ENCODE measurements at regions not wholly inside any gene's neighbourhood (a gene's known extent, or its start where the extent isn't known, plus 50 kb on each side); places are given as distances from the start of the nearest gene placed in this dataset.
"Not testable (repeated sequence)": the region's sequence is repeated elsewhere in the genome, so short reads cannot be mapped to it uniquely, and the experiment has no call there.

DNA sequence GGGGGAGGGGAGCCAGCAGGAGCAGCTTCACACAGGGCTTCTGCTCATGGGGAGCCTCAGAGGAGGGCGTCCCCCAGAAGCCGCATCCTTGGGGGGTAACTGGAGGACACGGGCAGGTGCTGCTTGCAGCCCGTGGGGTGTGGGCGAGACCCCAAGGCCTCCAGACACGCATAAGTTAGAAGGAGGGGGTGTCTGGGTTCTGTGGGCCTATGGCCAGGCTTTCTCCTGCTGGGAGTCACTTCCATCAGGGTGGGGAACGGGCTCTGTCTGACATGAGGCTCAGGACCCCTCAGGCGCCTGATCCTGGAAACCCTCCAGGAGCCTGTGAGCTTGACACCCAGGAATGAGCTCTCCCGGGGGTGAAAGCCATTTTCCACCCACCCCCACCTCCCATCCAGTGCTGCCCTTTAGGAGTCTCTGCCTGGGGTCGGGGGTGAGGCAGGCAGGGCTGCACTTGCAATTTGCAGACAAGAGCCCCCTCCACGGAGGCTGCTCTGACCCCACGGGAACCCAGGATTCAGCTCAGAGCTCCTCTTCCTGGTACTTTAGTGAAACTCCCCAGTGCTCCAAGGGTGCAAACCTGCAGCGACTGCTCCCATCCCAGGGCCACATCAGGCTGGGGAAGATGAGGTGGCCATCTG is 325.7 kb downstream of the ADGRD1 start:
- TF ChIP-seq, protein P1, sequence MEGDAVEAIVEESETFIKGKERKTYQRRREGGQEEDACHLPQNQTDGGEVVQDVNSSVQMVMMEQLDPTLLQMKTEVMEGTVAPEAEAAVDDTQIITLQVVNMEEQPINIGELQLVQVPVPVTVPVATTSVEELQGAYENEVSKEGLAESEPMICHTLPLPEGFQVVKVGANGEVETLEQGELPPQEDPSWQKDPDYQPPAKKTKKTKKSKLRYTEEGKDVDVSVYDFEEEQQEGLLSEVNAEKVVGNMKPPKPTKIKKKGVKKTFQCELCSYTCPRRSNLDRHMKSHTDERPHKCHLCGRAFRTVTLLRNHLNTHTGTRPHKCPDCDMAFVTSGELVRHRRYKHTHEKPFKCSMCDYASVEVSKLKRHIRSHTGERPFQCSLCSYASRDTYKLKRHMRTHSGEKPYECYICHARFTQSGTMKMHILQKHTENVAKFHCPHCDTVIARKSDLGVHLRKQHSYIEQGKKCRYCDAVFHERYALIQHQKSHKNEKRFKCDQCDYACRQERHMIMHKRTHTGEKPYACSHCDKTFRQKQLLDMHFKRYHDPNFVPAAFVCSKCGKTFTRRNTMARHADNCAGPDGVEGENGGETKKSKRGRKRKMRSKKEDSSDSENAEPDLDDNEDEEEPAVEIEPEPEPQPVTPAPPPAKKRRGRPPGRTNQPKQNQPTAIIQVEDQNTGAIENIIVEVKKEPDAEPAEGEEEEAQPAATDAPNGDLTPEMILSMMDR (IDR thresholded peaks at IDR 0.05; ENCODE audit: low read depth, low read length), result no peak
- TF ChIP-seq, protein P2, sequence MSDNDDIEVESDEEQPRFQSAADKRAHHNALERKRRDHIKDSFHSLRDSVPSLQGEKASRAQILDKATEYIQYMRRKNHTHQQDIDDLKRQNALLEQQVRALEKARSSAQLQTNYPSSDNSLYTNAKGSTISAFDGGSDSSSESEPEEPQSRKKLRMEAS (IDR thresholded peaks at IDR 0.05; ENCODE audit: low read depth, low read length), result no peak
- TF ChIP-seq POLR2A (IDR thresholded peaks at IDR 0.05; ENCODE audit: extremely low read depth, insufficient read length) (no peak), MYC (IDR thresholded peaks at IDR 0.05; ENCODE audit: low read depth, low read length) (no peak)
- DNase-seq (ENCODE audit: low read depth), result no peak
- no peak overlapping the region for H3K4me3 ChIP-seq (ENCODE audit: low read depth, low read length)

DNA sequence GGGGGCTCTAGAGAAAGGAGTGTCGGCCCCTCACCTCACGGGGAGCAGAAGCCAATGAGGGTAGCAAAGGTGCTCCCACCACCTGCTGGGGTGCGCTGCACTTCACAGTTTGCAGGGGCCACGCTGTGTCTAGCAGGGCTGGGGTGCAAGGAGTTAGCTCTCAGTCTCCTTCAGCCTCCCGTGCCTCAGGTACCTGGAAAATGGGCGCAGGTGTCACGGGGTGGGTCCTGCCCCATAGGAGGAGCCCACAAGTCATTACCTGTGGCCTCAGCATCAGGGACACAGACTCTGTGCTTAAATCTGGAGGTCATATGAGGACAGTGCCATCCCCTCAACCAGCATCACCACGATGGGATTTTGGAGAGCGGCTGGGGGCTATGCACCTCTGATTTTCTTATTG is 326.7 kb downstream of the ADGRD1 start:
- H3K4me3 ChIP-seq (ENCODE audit: low read depth, low read length), result no peak overlapping the region
- TF ChIP-seq, protein P2 (IDR thresholded peaks at IDR 0.05; ENCODE audit: low read depth, low read length), result no peak
- TF ChIP-seq, protein P1 (IDR thresholded peaks at IDR 0.05; ENCODE audit: low read depth, low read length), result no peak
- no peak for TF ChIP-seq POLR2A (IDR thresholded peaks at IDR 0.05; ENCODE audit: extremely low read depth, insufficient read length)
- no peak for TF ChIP-seq MYC (IDR thresholded peaks at IDR 0.05; ENCODE audit: low read depth, low read length)
- DNase-seq (ENCODE audit: low read depth), result no peak

DNA sequence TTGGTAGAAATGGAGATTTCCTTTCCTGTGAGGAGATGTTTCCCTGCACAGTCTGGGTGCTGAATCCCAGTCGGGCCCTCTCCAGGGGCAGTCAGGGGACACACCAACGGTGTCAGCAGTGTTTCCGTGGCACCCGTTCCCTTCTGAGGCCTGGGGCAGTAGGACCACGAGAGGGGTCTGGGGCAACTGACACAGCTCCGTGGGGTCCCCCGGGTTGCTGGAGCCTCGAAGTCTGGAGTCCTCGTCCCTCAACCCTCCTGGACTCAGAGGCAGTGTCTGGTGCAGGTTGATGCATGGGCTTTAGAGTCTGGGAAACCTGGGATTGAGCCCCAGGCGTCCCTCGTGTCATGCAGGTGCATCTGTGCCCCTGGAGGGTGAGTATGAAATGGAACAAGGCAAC is 327.3 kb downstream of the ADGRD1 start:
- TF ChIP-seq MYC (IDR thresholded peaks at IDR 0.05; ENCODE audit: low read depth, low read length) (no peak), POLR2A (IDR thresholded peaks at IDR 0.05; ENCODE audit: extremely low read depth, insufficient read length) (no peak)
- TF ChIP-seq, protein P1 (IDR thresholded peaks at IDR 0.05; ENCODE audit: low read depth, low read length), result no peak
- TF ChIP-seq, protein P2 (IDR thresholded peaks at IDR 0.05; ENCODE audit: low read depth, low read length), result no peak
- H3K4me3 ChIP-seq (ENCODE audit: low read depth, low read length), result no peak overlapping the region
- DNase-seq (ENCODE audit: low read depth), result no peak

DNA sequence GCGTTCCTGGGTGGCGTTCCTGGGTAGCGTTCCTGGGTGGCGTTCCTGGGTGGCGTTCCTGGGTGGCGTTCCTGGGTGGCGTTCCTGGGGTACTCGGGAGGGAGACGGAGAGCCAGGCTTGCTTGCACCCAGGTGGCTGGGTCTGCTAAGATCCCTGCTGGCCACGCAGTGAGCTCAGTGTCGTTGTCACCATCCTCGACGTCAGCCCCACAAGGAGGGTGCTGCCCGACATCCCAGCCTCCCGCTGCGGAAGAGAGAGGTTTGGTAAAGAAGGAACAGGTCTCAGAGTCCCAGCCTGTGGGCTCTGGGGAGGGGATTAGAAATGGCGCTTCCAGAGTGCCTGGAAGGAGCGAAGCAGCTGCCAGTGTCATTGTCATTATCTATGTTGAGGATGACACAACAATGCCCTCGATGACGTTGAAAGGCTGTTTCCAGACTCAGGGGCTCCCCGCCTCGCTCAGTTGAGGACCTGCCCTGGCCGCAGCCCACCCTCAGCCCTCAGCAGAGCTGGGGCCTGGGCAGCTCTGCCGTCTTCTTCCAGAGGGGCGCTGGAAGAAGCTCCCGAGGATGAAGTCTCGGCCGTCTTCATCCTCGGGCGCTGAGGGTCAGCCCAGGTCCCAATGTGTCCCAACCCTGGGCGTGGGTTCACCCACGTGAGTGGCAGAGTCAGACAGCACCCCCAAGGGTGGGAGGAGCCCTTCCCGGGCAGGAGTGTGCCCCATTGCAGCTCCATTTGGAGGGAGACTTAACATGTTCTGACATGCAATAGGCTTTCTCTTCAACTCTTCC is 328.8 kb downstream of the ADGRD1 start:
- no peak for DNase-seq (ENCODE audit: low read depth)
- no peak overlapping the region for H3K4me3 ChIP-seq (ENCODE audit: low read depth, low read length)
- TF ChIP-seq, protein P2 (IDR thresholded peaks at IDR 0.05; ENCODE audit: low read depth, low read length), result no peak
- TF ChIP-seq POLR2A (IDR thresholded peaks at IDR 0.05; ENCODE audit: extremely low read depth, insufficient read length) (no peak), MYC (IDR thresholded peaks at IDR 0.05; ENCODE audit: low read depth, low read length) (no peak)
- TF ChIP-seq, protein P1 (IDR thresholded peaks at IDR 0.05; ENCODE audit: low read depth, low read length), result no peak

DNA sequence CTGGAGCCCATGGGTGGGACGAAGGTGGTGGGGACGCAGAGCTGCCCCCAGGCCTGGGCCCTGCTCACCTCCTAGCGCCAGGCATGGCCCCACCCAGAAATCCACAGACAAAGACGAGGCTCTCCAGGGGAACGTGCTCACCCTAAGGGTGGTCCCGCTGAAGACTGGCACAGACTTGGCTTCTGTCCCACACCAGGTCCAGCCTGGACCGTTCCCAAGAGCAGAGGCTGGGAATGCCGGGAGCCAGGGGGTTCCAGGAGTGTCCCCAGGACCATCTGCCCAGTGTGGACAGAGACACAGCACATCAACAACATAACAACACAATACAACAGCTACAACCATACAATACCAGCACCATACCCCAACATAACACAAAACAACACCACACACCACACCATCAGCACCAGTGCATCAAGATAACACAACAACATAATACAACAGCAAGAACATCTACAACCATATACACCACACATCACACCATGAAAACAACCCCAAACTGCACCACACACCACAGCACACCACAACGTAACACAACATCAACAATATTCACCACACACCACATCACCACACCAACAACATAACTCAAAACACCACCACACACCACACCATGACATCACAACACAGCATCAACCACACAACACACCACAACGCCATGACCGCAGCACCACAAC is 329.6 kb downstream of the ADGRD1 start:
- DNase-seq (ENCODE audit: low read depth), result no peak
- no peak overlapping the region for H3K4me3 ChIP-seq (ENCODE audit: low read depth, low read length)
- TF ChIP-seq, protein P2 (IDR thresholded peaks at IDR 0.05; ENCODE audit: low read depth, low read length), result no peak
- TF ChIP-seq, protein P1 (IDR thresholded peaks at IDR 0.05; ENCODE audit: low read depth, low read length), result no peak
- no peak for TF ChIP-seq MYC (IDR thresholded peaks at IDR 0.05; ENCODE audit: low read depth, low read length)

DNA sequence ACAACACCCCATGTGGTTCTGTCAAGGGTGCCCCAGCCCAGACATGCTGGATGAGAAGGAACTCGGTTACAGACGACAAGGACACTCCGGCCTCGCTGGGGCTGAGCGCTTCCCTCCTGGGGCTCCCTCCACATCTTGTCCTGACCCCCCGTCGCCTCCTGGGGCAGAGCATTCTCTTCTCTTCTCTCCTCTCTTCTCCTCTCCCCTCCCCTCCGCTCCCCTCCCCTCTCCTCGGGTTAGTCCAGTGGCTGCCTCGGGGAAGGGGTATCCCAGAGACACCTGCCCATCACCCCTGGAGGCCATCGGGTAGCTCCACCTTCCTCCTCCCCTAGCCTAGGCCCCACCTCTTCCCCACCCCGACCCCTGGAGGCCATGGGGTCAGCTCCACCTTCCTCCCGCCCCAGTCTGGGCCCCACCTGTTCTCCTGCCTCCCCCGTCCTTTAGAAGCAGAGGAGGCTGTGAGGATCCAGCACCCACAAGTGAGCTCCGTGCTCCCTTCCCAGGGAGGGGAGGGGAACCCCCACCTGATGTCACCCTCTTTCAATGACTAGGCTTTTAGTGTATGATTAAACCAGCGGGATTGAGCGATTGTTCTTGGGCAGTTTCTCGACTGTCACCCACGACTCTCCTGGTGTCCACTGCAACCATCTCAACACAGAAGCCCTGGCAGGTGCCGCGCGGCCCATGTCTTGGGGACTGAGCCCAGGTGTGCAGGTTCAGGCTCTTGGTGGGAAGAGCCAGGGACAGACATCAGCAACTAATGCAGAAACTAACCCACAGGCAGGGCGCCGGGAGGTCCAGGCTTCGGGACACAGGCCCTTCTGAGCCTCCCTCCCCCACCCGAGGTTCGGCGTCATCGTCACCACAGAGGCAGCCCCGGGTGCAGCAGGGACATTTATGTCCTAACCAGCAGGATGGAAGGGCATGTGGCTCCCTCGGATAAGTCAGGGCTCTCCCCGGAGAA is 330.4 kb downstream of the ADGRD1 start:
- DNase-seq (ENCODE audit: low read depth); H3K4me3 ChIP-seq (ENCODE audit: low read depth, low read length): not testable (repeated sequence)

DNA sequence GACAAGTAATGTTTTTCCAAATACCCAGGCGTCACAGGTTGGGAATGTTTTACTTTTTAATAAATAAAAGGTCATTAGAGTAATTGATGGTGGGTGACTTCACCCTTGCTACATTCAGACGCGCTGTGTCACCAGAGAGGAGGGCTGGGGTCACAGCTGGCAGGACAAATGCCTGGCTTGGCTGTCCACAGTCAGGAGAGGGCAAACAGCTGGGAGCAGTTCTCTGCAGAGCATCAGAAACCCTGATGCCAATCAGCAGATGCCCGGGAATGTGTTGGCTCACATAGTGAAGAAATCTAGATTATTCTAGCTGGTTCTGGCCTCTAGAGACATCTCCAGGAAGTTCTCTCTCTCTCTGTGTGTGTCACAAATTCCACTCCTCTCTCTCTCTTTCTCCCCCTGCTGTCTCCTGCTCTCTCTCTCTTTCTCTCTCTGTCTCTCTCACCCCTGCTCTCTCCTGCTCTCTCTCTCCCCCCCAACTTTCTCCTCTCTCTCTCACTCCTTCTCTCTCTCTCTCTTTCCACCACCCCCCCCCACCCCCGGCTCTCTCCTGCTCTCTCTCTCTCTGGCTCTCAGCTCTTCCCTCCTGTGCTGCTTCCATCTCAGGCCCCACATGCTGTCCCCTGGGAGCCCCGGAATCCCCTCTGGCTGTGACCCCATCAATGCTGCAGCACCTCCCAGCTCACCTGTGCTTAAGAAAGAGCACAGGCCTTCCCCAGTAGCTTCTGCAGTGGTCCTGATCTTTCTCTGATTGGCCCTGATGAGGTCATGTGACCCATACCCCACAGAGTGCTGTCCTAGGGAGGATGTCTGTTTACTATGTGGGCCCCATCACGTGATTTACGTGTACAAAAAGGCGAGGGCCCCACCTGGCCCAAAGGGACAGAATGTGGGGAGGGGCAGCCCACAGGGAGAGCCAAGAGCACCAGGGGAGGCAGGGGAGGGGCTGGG is 331.5 kb downstream of the ADGRD1 start:
- H3K4me3 ChIP-seq (ENCODE audit: low read depth, low read length); DNase-seq (ENCODE audit: low read depth): not testable (repeated sequence)

Data from NB4 (cell line).